ENCODE measurements at regions not wholly inside any gene's neighbourhood (a gene's known extent, or its start where the extent isn't known, plus 50 kb on each side); places are given as distances from the start of the nearest gene placed in this dataset.

DNA sequence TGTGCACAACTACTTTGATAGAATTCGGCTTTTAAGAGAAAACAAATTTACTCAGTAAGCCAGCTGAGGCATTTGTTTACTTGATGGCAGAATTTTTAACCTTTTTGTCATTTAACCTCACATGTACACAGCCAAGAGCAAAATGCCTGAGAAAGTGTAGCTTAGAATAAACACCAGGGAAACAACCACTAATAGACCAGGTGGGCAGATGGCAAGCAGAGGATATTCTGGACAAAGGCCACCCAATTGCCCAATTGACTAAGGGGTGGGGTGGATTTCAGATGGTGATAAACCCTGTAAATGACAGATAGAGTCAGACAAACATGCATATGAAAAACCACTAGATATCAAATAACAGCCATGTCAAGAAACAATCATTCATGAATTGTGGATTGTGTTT lies 190.7 kb upstream of the FBXL4 start:
- DNase-seq = no peak

DNA sequence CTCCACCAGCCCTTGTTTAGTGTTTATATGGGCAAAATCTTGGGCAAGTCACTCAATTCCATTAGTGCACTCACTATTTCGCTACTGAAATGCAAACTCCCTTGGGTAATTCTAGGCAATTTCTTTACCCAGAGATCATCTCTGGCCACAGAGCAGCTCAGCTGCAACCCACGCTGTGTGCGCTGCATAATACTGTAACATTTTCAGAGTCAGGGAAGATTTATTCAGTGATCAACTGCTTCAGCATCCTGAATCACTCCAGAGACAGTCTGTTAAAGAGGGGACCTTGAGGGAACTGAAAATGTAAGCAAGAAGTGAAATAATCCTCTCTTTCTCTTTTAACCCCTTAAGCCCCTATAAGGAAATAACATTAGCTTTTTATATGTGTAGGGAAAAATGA lies 189.6 kb upstream of the FBXL4 start:
- no peak for DNase-seq

DNA sequence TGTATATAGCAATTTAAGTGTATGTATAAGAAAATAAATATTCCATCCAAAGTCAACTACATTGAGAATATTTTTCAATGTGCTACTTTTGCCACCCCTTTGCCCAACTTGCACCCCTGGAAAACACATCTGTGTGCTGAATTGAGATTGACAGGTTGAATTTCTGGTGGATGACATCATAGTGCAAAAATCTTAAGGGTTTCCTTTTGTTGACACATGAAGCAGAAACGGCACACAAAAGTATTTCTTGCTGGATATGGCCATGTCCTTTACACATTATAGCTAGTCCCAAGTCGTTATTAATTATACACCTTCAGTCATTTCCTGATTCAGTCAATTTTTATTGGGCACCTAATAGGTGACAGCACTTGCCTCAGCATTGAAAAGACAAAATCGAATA lies 188.7 kb upstream of the FBXL4 start:
- no peak for DNase-seq

DNA sequence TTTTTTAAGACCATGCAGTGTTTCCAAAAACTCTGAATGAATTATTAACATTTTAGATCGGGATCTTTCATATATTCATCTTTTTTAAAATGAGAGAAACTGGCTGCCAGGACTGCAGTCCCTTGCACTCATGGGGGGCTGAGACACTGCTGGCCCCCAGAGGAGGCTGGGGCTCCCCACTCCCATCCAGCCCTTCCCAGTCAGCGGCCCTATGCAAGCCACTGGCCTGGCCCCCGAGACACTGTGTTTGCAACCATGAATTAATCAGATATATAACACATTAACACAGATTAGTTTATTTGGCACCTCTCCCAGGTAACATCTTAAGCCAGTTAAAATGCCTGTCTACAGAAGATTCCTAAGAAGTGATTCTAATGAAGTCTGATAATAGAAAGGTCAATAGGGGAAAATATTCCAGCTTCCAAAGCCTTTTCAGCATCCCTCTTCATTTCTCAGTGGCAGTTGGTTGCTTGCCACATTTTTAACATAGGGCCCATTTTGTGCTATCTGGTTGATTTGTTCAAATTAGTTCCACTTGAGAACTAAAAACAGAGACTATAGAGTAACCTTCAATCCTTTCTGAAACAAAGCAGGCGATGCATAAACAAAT lies 184.4 kb upstream of the FBXL4 start:
- DNase-seq = no peak

DNA sequence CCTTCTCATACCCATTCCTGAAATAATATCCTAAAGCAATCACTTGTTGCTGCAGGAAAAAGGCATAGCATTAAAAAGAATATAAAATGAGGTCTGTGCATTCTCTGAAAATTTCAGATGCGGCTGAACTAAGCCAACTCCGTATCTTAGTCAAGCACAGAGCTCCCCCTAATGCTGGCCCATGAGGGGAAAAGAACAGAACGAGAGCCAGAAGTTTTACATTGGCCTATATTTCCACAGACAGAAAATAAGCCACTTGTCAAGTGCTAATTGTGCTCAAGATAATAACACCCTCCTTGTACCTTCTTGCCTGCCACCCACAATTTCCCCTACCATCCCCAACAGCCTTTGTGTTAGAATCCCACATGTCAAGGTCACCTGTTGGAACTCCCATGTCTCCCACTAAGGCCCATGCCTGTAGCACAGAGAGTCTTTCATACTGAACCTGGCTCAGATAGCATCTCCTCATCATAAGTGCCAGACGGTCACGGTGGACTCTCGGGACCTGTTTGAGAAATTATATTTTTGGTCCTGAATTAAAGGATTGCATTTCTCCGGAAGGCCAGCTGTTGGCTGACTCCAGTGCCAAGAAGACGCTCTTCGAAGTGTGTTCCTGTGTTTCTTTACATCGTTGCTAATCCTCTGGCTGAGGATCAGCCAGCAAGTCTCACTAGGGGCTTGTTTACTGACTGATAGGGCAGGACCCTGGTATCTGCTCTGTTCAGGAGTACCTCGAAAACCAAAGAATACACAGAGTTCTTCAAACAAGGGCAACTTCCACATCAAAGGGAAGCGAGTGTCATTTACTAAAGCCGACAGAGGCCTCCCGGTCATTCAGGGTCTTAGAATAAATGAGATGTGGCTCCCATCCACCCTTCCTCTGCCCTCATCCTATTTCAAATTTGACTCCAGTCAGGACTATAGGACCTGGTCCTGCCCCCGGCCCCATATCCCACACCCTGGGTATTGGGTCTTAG lies 183.4 kb upstream of the FBXL4 start:
- no peak for DNase-seq

DNA sequence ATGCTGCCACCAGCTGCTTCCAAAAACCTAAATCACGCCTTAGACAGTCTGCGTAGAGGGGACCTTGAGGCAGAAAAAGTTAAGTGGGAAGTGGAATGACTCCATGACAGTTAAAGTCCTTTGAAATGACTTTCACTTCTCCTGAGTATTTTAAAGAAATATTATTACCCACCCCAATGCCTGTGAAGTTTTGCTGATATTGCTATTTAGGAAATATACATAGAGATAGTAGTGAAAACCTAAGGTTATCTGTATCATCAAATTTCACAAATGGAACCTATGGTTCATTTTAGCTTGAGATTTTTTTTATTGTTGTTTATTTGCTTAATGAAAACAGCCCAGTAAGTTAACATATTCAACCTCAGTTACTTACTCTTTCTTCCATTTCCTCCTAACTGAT lies 182.1 kb upstream of the FBXL4 start:
- DNase-seq = no peak

DNA sequence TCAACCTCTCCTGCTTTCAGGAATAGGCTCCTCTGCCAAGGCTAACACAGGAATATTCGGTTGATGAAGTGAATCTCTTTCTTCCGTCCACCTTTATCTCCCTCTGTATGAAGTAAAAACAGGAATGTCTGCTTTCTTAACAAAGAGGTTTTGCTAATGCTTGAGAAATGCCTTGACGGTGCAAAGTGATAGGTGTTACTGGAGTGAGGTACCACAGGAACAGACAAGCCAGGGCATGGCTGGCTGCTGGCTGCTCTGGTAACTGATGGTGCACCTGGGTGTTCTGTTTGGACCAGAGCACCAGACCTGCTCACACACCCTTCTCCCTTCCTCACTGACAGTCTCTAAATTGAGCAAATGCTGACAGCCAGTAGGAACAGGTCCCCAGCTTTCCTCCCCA lies 174.0 kb upstream of the FBXL4 start:
- no peak for DNase-seq

DNA sequence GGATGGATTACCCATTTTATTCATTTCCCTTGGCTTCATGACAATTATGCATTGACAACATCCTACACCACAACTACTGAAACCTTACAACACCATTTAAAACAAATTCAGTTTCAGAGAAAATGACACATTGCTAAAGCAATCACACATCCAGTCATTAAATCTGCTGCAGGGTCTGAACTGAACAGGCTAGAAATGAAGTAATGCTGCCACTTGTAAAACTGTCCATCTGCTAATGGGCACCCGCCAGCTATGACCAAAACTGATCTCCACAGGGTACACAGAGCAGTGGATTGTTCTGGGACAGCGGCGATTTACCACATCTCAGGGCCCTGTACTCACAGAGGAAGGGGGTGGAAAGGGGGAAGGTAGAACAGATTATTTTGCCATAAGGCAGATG lies 172.9 kb upstream of the FBXL4 start:
- no peak for DNase-seq

DNA sequence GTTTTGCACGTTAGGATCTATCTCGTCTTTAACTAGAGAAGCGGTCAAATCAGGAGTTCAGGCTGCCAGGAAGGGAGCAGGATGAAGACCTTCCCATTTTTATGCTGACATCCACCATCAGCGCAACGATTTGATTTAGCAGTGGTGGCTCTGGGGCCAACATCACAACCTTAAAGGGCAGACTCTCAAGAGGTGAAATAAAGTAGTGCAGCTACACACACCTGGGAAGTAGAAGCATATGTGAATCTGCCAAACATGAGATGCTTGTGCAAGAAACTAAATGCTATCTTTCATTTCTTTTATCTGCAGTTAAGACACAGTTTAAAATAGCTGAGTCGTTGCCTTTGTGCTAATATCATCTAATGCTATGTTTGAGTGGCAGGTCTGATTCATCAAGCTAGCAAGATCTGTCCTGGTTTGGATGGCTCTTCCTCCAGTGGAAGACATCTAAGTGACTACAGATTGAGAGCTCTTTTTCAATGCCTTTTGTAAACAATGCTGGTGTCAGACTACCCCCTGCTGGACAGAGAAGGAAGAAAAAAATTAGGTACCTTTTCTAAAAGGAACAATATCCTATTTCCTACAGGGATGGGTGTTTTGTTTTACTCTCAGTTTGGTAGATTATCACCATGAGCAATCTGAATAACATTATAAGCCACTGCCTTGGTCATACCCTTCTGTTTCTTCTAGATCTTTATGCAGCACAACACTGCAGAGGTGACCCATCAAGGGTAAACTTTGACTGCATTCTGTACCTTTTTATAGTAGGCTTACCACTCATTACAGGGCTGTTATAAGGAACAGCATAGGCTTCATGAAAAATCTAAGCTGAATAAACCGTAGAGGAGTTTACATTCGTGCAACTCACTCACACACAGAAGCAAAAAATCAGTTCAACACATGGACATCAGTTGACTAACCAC lies 171.6 kb upstream of the FBXL4 start:
- DNase-seq = no peak

DNA sequence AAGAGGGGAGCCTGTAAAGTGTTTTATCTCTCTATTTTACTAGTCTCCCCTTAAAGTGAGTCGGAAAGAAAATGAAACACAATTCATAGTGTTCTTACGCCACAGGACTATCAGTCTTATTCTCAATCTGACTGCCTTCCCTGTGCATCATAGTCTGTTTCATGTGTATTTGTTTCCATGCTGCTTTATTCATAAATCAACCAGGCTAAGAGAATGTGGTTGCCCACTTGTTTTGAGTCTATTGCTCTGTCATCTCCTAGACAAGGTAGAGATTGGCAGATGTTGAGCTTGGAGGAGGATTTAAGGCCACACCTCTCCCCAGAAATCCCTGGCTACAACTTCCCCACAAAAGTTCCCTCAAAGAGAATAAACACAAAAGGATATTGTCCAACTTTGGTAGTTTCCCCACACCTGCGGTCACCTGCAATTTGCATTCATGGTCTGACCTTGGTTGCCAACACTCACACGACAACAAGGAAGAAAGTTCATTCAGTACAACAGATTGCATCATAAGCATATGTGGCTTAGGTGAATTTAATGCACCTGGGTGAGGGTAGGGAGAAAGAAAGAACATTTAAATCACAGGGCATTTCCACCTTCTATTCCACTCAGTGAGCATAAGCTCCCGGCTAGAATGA lies 167.1 kb upstream of the FBXL4 start:
- no peak for DNase-seq

DNA sequence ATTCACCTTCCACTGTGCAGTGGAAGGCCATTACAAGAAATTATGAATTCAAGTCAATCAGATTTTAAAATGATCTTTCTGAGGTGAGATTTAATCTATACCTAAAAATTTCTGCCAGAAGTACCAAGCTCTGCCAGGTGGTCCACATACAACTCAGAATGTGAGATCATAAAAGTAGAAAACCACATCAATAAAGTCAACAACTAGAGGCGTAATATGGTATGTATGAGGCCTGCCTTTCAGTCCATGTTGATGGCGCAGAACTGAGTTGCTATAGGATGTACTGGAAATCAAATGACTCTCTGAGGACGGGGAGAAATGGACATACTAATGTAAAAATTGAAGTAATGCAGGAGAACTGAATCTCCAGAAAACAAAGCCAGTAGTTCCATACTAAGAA lies 163.8 kb upstream of the FBXL4 start:
- DNase-seq = no peak

DNA sequence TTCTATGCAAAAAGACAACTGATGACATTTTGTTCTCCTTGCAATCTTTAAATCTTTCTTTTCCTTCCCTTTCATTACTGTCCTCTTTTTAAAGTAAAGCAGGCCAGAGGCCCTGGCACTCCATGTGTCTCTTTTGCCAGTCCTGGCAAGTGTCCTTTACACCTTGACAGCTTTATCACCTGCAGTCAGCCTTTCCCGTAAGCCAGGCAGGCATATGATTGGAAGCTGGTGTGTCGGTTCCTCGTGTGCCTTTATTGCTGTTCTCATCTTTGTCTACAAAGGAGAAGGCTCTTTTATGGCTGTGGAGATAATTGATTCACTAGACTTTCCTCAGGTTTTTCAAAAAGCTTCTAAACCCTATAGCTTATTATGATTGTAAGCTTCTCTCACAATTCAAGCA lies 162.3 kb upstream of the FBXL4 start:
- no peak for DNase-seq

DNA sequence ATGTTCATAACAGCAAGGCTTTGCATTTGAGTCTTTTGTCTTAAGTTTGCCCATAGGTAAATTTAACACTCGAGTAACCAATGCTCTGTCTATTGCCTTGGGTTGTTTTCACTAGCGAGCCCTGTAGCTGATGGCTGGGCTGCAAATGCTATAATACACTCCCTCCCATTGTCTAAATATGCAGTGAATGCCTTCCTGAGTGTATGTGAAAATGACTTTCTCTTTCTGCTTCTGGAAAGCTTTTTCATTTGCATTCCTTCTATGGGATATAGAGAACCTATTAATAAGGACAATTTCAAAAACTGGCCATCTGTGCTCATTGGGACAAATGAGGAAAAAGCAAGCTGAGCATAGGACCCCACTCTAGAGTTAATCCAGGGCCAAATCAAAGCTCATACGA lies 156.5 kb upstream of the FBXL4 start:
- DNase-seq = no peak

DNA sequence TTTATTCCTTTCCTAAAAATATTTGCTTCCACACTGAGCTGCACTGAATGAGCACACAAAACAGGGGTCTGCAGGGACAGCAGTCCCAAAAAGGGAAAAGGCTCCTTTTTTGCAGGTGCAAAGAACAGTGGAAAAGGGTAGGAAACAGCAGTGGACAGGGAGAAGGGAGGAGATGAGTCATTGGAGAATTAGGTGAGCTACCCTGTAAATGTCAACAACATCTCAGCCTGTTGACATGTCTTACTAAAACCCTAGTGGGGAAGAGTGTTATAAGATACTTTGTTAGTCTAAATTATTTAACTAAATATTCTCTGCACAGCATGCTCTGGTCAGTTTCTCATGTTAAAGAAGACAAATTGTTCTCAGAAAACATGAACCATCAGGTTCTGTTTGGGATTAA lies 151.5 kb upstream of the FBXL4 start:
- DNase-seq = no peak

DNA sequence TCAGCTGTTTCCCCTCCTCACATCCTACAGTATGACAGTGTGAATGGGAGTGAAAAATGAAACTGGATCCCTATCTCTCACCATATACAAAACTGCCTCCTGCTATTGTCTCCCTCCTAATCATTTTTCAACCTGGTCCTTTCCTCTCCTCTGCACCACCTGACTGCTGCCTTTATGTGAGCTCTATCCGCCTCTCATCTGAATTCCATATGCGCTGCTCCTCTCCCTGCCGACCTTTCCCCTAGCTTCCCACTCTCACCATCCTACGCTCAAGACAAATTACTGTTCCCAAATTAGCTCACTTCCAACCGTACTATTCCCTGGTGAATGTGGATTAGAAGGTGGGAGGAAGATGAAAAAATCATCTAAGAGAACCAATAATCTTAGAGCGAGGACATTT lies 148.4 kb upstream of the FBXL4 start:
- no peak for DNase-seq

DNA sequence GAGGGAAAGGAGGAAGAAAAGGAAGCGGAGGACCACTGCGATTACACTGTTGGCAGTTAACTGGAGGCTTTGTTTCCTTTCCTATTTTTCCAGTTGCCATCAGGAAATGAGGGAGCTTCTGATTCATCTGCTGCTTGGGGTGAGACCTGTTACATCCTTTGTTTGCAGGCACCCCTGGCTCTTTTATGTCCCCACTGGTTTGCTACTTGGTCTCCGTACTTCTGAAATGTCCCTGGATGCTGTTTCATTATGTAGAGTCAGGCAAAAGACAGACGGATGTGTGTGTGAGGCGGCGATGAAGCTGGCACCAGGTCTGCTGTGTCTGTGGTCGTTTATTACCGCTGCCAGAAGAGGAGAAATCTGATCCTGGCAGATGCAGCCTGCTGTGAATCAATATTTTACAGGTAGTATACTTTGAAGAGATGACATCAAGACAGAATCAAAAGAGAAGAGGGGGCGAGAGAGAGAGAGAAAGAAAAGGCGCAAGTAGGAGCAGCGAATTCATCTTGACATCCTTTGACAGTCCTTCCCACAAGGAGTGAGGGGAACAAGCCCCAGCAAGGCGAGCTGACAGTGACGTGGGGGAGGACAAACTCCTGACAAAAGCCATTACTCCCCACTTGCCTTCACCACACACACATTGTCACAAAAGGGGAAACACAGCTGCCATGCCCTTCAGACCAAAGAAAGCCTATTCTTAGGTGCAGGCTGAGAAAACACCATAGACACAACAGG lies 145.9 kb upstream of the FBXL4 start:
- DNase-seq = no peak

DNA sequence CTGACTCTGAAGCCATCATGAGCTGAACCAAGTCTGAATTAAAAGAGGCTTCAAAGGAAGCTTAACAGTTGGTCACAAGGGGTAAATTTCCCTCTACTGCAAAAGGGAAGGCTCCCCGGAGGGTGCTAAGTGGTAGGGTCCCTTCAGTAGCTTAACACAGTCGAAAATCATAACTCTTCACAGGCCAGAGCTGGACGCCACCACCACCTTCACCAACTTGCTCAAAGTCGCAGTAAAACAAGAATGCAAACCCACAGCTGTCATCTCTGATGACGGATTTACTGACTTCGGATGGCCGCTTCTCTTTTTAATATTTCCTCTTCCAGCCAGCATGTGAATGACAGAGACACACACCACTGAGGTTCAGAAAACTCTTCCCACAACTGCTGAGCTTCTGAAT lies 144.7 kb upstream of the FBXL4 start:
- no peak for DNase-seq

DNA sequence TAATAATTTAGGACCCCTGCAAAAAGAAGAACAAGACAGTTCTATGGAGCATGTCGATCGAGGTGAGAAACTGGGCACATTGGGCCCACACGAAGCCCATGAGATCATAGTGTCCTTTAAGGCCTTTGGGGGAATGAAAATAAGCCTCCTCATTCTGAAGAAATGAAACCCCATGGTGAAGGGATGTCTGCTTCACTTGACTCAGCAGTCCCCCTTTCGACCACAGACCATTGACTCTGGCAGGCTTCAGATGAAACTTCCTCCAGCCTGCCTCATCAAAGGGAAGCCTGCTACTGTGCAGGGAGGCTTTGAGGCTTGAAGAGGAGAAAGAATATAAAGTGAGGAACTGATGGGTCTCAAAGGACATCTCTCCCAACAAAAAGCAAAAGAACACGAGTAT lies 144.2 kb upstream of the FBXL4 start:
- no peak for DNase-seq

DNA sequence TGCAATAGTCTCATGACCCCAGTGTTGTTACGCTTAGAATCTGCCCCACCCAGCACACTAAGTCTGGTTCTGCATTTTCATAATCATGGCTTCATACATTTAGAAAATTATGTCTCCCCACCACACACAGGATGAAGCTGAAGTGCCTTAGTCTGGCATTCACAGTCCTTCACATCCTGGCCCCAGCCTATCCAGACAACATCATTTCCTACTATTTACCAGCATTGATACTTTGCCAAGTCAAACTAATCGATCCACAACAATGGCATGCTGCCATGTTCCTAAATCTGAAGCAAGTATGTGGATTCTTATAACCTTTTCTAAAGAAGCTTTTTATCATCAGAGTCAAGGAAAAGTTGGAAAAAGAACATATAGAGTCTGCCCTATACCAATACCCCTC lies 132.4 kb upstream of the FBXL4 start:
- DNase-seq = no peak

DNA sequence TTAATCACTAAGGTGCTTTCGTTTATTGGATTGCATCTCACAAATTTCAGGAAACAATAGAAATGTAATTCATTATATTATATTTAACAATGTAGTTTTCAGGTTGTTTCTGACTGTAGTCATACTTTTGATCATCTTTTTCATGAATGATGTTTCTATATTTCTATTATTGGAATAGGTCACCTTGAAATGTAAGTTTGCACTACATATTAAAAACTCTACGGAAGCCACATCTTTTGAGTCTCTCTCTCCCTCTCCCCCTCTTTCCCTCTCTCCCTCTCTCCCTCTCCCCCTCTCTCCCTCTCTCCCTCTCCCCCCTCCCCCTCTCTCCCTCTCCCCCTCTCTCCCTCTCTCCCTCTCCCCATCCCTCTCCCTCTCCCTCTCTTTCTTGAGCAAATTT lies 131.3 kb upstream of the FBXL4 start:
- no peak for DNase-seq

DNA sequence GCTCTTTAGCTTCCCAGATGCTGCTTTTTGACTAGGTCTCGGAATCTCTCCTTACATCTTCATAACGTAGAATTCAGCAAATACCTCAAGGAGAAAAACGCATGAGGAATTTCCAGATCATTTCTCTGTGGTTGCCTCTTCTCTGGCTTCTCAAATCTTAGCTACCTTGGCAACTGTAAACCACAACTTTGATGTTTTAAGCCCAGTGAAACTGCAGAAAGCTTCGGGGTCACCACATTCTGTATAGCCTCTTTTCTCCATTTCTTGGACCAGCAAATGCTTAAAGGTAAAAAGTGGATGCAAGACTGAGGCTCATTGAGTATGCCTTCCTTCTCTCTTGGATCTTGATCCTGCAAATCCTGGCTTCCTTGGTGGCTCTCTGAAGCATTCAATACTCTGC lies 125.5 kb upstream of the FBXL4 start:
- DNase-seq = no peak

DNA sequence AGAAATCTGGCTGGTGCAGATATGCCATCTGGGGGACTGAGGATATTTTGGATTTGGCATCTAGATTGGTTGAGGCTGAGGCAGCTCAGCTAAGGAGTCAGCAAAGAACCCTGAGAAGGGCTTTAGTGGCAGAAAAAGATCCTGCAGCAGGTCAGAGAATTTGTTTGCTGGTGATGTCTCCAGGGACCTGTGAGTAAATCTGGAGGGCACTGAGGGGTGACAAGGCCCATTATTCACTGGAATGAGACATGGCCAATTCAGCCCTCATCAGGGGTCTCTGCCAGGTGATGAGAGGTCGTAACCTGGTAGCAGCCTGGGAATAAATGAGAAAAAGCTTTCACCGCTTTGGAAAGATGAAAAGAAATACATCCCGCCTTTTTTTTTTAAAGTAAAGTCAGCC lies 118.3 kb upstream of the FBXL4 start:
- DNase-seq = no peak

Measured in activated CD8-positive, alpha-beta memory T cell treated with anti-CD3 and anti-CD28 coated beads for 24 hours (primary cell).